K562 (cell line): ENCODE measurements at regions not wholly inside any gene's neighbourhood (a gene's known extent, or its start where the extent isn't known, plus 50 kb on each side); places are given as distances from the start of the nearest gene placed in this dataset.

Source experiments
- ATAC-seq: fragments of 200-7000 bp; cut with Tn5 transposase; 3 replicates; pipeline ENCODE4 v1.9.1; 2020; ENCODE audit warnings: moderate library complexity
- BruUV-seq: library from RNA; stranded (reverse); fragments of 400-500 nt; replicated peaks from 2 replicates; lab custom pipeline; 2021; lab: Mats Ljungman, UMichigan
- CTCF ChIA-PET: fragments of 300-600 bp; formaldehyde crosslinking; extraction: SDS; loops from one replicate; lab custom pipeline; 2021; ENCODE audit warnings: low intra/inter-chr PET ratio; lab: Yijun Ruan, JAX
- POLR2A ChIA-PET: fragments of 300-600, 350-650 bp; sonication (Branson Sonifier 250); formaldehyde crosslinking; extraction: SDS; loops from one replicate; lab custom pipeline; 2021; ENCODE audit warnings: antibody characterized with exemption, inconsistent platforms; lab: Yijun Ruan, JAX
- DNase-seq, 4 experiments: peaks; one replicate each; pipeline versions ENCODE4 v3.0.0 to v3.0.0-alpha.2; 2011 to 2018; ENCODE audit warnings: low spot score in 3 of 4, mixed read lengths in 3 of 4; ENCODE audit errors: extremely low read depth in 1 of 4
- FAIRE-seq: peaks from 2 replicates; lab custom pipeline; 2011; peaks lifted over from hg19 to GRCh38; lab: Jason Lieb, UNC
- H2AFZ ChIP-seq: 2 replicates; pipeline ENCODE4 v1.6.0; 2011; ENCODE audit warnings: low read depth, low read length, control low read depth, inconsistent platforms
- H3K27ac ChIP-seq: fragments of 200-600 bp; 3 replicates; pipeline ENCODE4 v1.8.0; 2011; ENCODE audit warnings: low read depth, mild to moderate bottlenecking, control low read depth, inconsistent platforms, low read length, moderate library complexity, mixed read lengths; ENCODE audit errors: extremely low read depth
- H3K27me3 ChIP-seq, 2 experiments: fragments of 300-600 bp in 1 of 2; 2 replicates in 1 of 2; 3 replicates in 1 of 2; pipeline versions ENCODE4 v1.6.0 to v1.8.0; 2011; ENCODE audit warnings: inconsistent platforms in 2 of 2, low read length in 2 of 2, mild to moderate bottlenecking in 1 of 2, mixed read lengths in 1 of 2, moderate library complexity in 1 of 2; ENCODE audit not compliant: control insufficient read depth in 2 of 2, insufficient read depth in 2 of 2
- H3K36me3 ChIP-seq: fragments of 300-600 bp; 3 replicates; pipeline ENCODE4 v1.8.0; 2011; ENCODE audit warnings: mild to moderate bottlenecking, low read length, inconsistent platforms; ENCODE audit not compliant: control insufficient read depth, insufficient read depth
- H3K4me1 ChIP-seq, 2 experiments: fragments of 200-600 bp in 1 of 2; replicated peaks in 1 of 2; 2 replicates in 1 of 2; 3 replicates in 1 of 2; pipeline versions ENCODE4 v1.5.1 to v1.8.0; 2011; ENCODE audit warnings: inconsistent platforms in 2 of 2, low read length in 2 of 2, mild to moderate bottlenecking in 1 of 2, mixed read lengths in 1 of 2, moderate library complexity in 1 of 2; ENCODE audit not compliant: control insufficient read depth in 2 of 2, insufficient read depth in 2 of 2
- H3K4me2 ChIP-seq: 2 replicates; pipeline ENCODE4 v1.6.1; 2011; ENCODE audit warnings: low read length, control low read depth, inconsistent platforms, mixed read lengths; ENCODE audit not compliant: insufficient read depth
- H3K4me3 ChIP-seq: fragments of 200-600 bp; sonication (generic), shearing (Covaris generic); 2 replicates; pipeline ENCODE4 v1.5.1; 2016; ENCODE audit warnings: control low read depth, inconsistent platforms
- H3K79me2 ChIP-seq: fragments of 200-600 bp; 3 replicates; pipeline ENCODE4 v1.8.0; 2011; ENCODE audit warnings: low read length, inconsistent platforms; ENCODE audit not compliant: control insufficient read depth, insufficient read depth
- H3K9ac ChIP-seq, 2 experiments: 2 replicates each; pipeline versions ENCODE4 v1.6.0 to v1.6.1; 2011; ENCODE audit warnings: low read depth in 2 of 2, low read length in 2 of 2, control low read depth in 1 of 2, inconsistent platforms in 1 of 2, mild to moderate bottlenecking in 1 of 2, mixed read lengths in 1 of 2; ENCODE audit not compliant: insufficient read depth in 1 of 2
- H3K9me1 ChIP-seq: one replicate; pipeline ENCODE4 v1.6.0; 2011; ENCODE audit warnings: inconsistent platforms, mild to moderate bottlenecking, low read length, moderate library complexity; ENCODE audit not compliant: control insufficient read depth, insufficient read depth
- H3K9me3 ChIP-seq: replicated peaks from 2 replicates; pipeline ENCODE4 v1.5.1; 2011; ENCODE audit warnings: low read depth, low read length, inconsistent platforms; ENCODE audit not compliant: control insufficient read depth, insufficient read depth
- H4K20me1 ChIP-seq: replicated peaks from 2 replicates; pipeline ENCODE4 v1.6.1; 2011; ENCODE audit warnings: low read length, inconsistent platforms, mixed read lengths; ENCODE audit not compliant: control insufficient read depth, insufficient read depth
- BRD4 ChIP-seq: fragments of 200-600 bp; sonication (generic); IDR thresholded peaks from 2 replicates; pipeline ENCODE4 v1.6.1; 2017; ENCODE audit warnings: inconsistent platforms
- CBX5 ChIP-seq: IDR thresholded peaks from 2 replicates; pipeline ENCODE4 v1.6.1; 2014; ENCODE audit warnings: low read depth, borderline replicate concordance
- CSDE1 ChIP-seq, 2 experiments: fragments of 450-650 bp; IDR thresholded peaks; 2 replicates each; pipeline ENCODE4 v1.6.1; 2016; ENCODE audit warnings: mild to moderate bottlenecking in 1 of 2
- MGA ChIP-seq: fragments of 450-650 bp; IDR thresholded peaks from 2 replicates; pipeline ENCODE4 v1.6.1; 2016; ENCODE audit warnings: mild to moderate bottlenecking, moderate library complexity
- PRMT5 ChIP-seq: sonication (generic); formaldehyde crosslinking; IDR thresholded peaks from 2 replicates; pipeline ENCODE4 v1.5.0; 2020; ENCODE audit warnings: missing genetic modification reagents
- RBM39 ChIP-seq: fragments of 200-400 bp; formaldehyde crosslinking; optimal IDR thresholded peaks from 2 replicates; pipeline ENCODE3; 2018; ENCODE audit warnings: low read depth, low read length
- TRIM24 ChIP-seq, 2 experiments: fragments of 450-650 bp; IDR thresholded peaks; 2 replicates each; pipeline ENCODE4 v1.6.1; 2016
- ZBTB11 ChIP-seq, 3 experiments: fragments of 200-800 bp in 1 of 3; fragments of 250-450 bp in 1 of 3; fragments of 450-650 bp in 1 of 3; sonication (Bioruptor Pico) in 1 of 3; sonication (Bioruptor generic) in 1 of 3; formaldehyde crosslinking in 1 of 3; IDR thresholded peaks; 2 replicates each; pipeline versions ENCODE4 v1.6.1 to v1.8.0; 2016 to 2022; ENCODE audit warnings: mild to moderate bottlenecking in 2 of 3, missing genetic modification characterization in 2 of 3, missing compliant biosample characterization in 1 of 3, moderate library complexity in 1 of 3
- ZNF668 ChIP-seq: fragments of 250-450 bp; sonication (Bioruptor Pico); IDR thresholded peaks from 2 replicates; pipeline ENCODE4 v1.8.0; 2022; ENCODE audit warnings: mild to moderate bottlenecking, inconsistent platforms
- WGBS: fragments of 100-300 bp; shearing (Covaris generic); methylation state at CpG from one replicate; pipeline ENCODE4 v1.1.6; 2016; ENCODE audit warnings: low coverage, mixed read lengths; ENCODE audit not compliant: insufficient coverage; ENCODE audit errors: missing lambda C conversion rate; 5-methylcytosine and 5-hydroxymethylcytosine counted together
- in situ Hi-C: fragments of 300-500 bp; cut with MboI; formaldehyde crosslinking; loops from 4 replicates; pipeline ENCODE4 v1.15.0; 2018; ENCODE audit warnings: inconsistent platforms, mixed read lengths
- intact Hi-C: fragments of 100-400 bp; cut with micrococcal nuclease; formaldehyde crosslinking; loops from 2 replicates; pipeline ENCODE4 v1.14.2; 2022

DNA sequence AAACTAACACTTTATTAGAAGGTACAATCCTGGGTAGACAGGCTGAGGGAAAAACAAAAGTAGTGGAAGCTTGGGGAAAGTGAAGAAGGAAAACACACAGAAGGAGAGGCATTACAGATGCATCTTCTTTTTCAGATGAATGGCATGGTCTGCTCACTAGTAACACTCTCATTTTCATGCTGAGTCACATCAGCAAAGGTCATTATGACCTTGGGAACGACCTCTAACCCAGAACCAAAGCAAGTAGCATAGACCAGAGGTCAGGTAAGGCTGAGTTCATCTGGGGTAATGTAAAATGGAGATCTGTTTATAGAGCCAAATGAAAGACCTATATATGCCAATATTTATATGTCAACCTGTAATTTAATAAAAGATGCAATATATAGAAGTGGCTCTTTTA lies 294.4 kb upstream of the LRRTM4 start:
- Histone ChIP-seq H3K36me3 (no peaks in the 10 kb centered on the region), H3K9me3 (no peaks in the 10 kb centered on the region), H3K4me2 (no peak overlapping the region), H3K4me3 (no peak overlapping the region), H3K79me2 (no peaks in the 10 kb centered on the region), H3K9me1 (no peaks in the 10 kb centered on the region), H4K20me1 (no peaks in the 10 kb centered on the region), H2AFZ (no peak overlapping the region), H3K9ac (no peak overlapping the region), H3K27ac (no peak overlapping the region), H3K27me3 (no peaks in the 10 kb centered on the region), H3K4me1 (no peaks in the 10 kb centered on the region)
- POLR2A ChIA-PET, result no interaction called here
- DNase-seq (no peak), ATAC-seq (no peak), FAIRE-seq (no peak)
- WGBS, result 0% methylated on average over 1 of the region's 1 CpG
- intact Hi-C loops (no loop called here), in situ Hi-C loops (no loop called here)
- CTCF ChIA-PET, result no interaction called here
- BruUV-seq, result no TSS peak
- TF ChIP-seq CBX5, result no peak
- no peak for TF ChIP-seq MGA
- no peak for TF ChIP-seq BRD4
- no peak for TF ChIP-seq RBM39
- no peak for TF ChIP-seq ZBTB11 (CRISPR knock-in tag; IDR thresholded peaks at IDR 0.05)
- no peak for TF ChIP-seq PRMT5 (CRISPR knock-in tag)
- TF ChIP-seq CSDE1 (IDR thresholded peaks at IDR 0.05), result no peak
- no peak for TF ChIP-seq ZNF668 (CRISPR knock-in tag)
- no peak for TF ChIP-seq TRIM24 (IDR thresholded peaks at IDR 0.05)
